ENCODE measurements at regions not wholly inside any gene's neighbourhood (a gene's known extent, or its start where the extent isn't known, plus 50 kb on each side); places are given as distances from the start of the nearest gene placed in this dataset.

- no peak for TF ChIP-seq SIN3A (IDR thresholded peaks at IDR 0.05; ENCODE audit: borderline replicate concordance, insufficient read depth, low read length)
- no peak for TF ChIP-seq POLR2AphosphoS5 (IDR thresholded peaks at IDR 0.05; ENCODE audit: low read depth, low read length)
- TF ChIP-seq TAF1 (IDR thresholded peaks at IDR 0.05; ENCODE audit: borderline replicate concordance, insufficient read depth, low read length): no peak
- no peak for TF ChIP-seq FOXP2 (optimal IDR thresholded peaks at IDR 0.05; ENCODE audit: borderline replicate concordance, extremely low read depth, extremely low read length, insufficient read depth)
- TF ChIP-seq REST (IDR thresholded peaks at IDR 0.05; ENCODE audit: insufficient read depth in 1 of 2, low read depth in 2 of 2, low read length in 2 of 2): no peak
Observed at GRCh38 chr6:120852293-120852849, 481.9 kb downstream of the TBC1D32 start.

- TF ChIP-seq SIN3A (IDR thresholded peaks at IDR 0.05; ENCODE audit: borderline replicate concordance, insufficient read depth, low read length) (no peak), REST (IDR thresholded peaks at IDR 0.05; ENCODE audit: insufficient read depth in 1 of 2, low read depth in 2 of 2, low read length in 2 of 2) (no peak), FOXP2 (optimal IDR thresholded peaks at IDR 0.05; ENCODE audit: borderline replicate concordance, extremely low read depth, extremely low read length, insufficient read depth) (no peak), TAF1 (IDR thresholded peaks at IDR 0.05; ENCODE audit: borderline replicate concordance, insufficient read depth, low read length) (no peak), POLR2AphosphoS5 (IDR thresholded peaks at IDR 0.05; ENCODE audit: low read depth, low read length) (no peak)
Observed at GRCh38 chr6:120826253-120826652, 508.0 kb downstream of the TBC1D32 start.

- TF ChIP-seq REST (IDR thresholded peaks at IDR 0.05; ENCODE audit: insufficient read depth in 1 of 2, low read depth in 2 of 2, low read length in 2 of 2) (no peak), FOXP2 (optimal IDR thresholded peaks at IDR 0.05; ENCODE audit: borderline replicate concordance, extremely low read depth, extremely low read length, insufficient read depth) (no peak)
Observed at GRCh38 chr6:120816794-120817193, 517.5 kb downstream of the TBC1D32 start.

GRCh38 chr6:120805276-120805675, 529.0 kb downstream of the TBC1D32 start:
- TF ChIP-seq TAF1 (IDR thresholded peaks at IDR 0.05; ENCODE audit: borderline replicate concordance, insufficient read depth, low read length) (no peak), SIN3A (IDR thresholded peaks at IDR 0.05; ENCODE audit: borderline replicate concordance, insufficient read depth, low read length) (no peak)

- TF ChIP-seq REST (IDR thresholded peaks at IDR 0.05; ENCODE audit: insufficient read depth in 1 of 2, low read depth in 2 of 2, low read length in 2 of 2) (no peak), FOXP2 (optimal IDR thresholded peaks at IDR 0.05; ENCODE audit: borderline replicate concordance, extremely low read depth, extremely low read length, insufficient read depth) (no peak), POLR2AphosphoS5 (IDR thresholded peaks at IDR 0.05; ENCODE audit: low read depth, low read length) (no peak), SIN3A (IDR thresholded peaks at IDR 0.05; ENCODE audit: borderline replicate concordance, insufficient read depth, low read length) (no peak), TAF1 (IDR thresholded peaks at IDR 0.05; ENCODE audit: borderline replicate concordance, insufficient read depth, low read length) (no peak)
Observed at GRCh38 chr6:120804612-120805011, 529.7 kb downstream of the TBC1D32 start.

Data from PFSK-1 (cell line).